ENCODE measurements at regions not wholly inside any gene's neighbourhood (a gene's known extent, or its start where the extent isn't known, plus 50 kb on each side); places are given as distances from the start of the nearest gene placed in this dataset.

DNA sequence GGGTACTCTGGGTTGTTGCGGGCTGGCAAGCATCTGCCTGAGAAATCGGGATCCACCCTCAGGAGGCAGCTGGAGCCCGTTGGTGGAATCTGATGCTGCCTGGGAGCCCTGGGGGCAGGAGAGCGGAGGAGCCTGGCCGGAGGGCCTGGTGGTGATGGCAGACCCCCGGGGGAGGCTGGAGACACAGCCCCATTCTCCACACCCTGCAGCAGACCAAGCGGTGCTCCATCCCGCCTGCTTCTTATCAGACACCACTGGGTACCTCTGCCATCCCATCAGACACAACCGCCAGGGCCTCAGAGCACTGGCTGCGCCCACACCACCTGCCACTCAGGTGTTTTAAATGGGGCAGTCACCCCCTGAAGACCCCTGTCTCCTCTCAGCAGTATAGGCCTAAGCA, 103.9 kb downstream of the RBFOX3 start:
- TF ChIP-seq, protein P1, sequence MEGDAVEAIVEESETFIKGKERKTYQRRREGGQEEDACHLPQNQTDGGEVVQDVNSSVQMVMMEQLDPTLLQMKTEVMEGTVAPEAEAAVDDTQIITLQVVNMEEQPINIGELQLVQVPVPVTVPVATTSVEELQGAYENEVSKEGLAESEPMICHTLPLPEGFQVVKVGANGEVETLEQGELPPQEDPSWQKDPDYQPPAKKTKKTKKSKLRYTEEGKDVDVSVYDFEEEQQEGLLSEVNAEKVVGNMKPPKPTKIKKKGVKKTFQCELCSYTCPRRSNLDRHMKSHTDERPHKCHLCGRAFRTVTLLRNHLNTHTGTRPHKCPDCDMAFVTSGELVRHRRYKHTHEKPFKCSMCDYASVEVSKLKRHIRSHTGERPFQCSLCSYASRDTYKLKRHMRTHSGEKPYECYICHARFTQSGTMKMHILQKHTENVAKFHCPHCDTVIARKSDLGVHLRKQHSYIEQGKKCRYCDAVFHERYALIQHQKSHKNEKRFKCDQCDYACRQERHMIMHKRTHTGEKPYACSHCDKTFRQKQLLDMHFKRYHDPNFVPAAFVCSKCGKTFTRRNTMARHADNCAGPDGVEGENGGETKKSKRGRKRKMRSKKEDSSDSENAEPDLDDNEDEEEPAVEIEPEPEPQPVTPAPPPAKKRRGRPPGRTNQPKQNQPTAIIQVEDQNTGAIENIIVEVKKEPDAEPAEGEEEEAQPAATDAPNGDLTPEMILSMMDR (IDR thresholded peaks at IDR 0.05 in 2 of 3, conservative IDR thresholded peaks at IDR 0.05 in 1 of 3; ENCODE audit: borderline replicate concordance in 1 of 3, insufficient read depth in 1 of 3, low read depth in 2 of 3, low read length in 2 of 3): no peak
- TF ChIP-seq SP1 (IDR thresholded peaks at IDR 0.05; ENCODE audit: low read depth) (no peak), EZH2phosphoT487 (IDR thresholded peaks at IDR 0.05; ENCODE audit: borderline replicate concordance) (no peak), POLR2AphosphoS5 (IDR thresholded peaks at IDR 0.05; ENCODE audit: low read depth, low read length) (no peak), JUND (IDR thresholded peaks at IDR 0.05) (no peak), ZNF274 (IDR thresholded peaks at IDR 0.05; ENCODE audit: low read depth, low read length) (no peak), CEBPB (IDR thresholded peaks at IDR 0.05; ENCODE audit: low read depth) (no peak)
